Panc1 (cell line): ENCODE measurements at regions not wholly inside any gene's neighbourhood (a gene's known extent, or its start where the extent isn't known, plus 50 kb on each side); places are given as distances from the start of the nearest gene placed in this dataset.

Experiments used
- CTCF ChIP-seq: fragments of 450-650 bp; IDR thresholded peaks from 2 replicates; pipeline ENCODE4 v1.5.1; 2017; ENCODE audit warnings: mild to moderate bottlenecking
- POLR2AphosphoS5 ChIP-seq: IDR thresholded peaks from 2 replicates; pipeline ENCODE4 v1.6.1; 2012; ENCODE audit warnings: mild to moderate bottlenecking, low read depth, low read length, moderate library complexity

GRCh38 chr13:50733392-50733791 lies 110.1 kb downstream of the DLEU7 start:
- no peak for TF ChIP-seq CTCF
- no peak for TF ChIP-seq POLR2AphosphoS5
